ENCODE measurements at regions not wholly inside any gene's neighbourhood (a gene's known extent, or its start where the extent isn't known, plus 50 kb on each side); places are given as distances from the start of the nearest gene placed in this dataset.

DNA sequence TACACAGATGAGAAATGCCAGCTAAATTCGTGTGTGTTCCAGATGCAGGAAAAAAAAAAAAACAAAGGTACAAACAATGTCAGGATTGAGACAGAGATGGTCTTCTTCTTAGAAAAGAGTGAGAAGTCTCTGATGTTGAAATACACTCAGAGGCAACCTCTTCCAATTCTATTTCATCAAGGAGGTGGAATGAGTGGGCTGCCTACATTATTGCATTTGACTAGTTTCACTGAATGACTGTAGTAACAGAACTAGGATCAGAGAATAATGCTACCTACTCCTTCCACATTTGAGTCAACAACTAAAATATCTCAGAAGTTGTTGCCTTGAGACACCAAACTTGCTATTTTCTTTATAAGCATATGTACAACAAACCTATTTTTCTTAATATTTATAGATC lies 1332.2 kb upstream of the FLRT2 start:
- intact Hi-C loops (cut with DNase I): no loop called here
- Histone ChIP-seq H3K27ac (no peak overlapping the region), H3K9me3 (no peaks in the 10 kb centered on the region), H3K4me1 (replicated peaks) (no peaks in the 10 kb centered on the region), H3K36me3 (no peaks in the 10 kb centered on the region), H3K27me3 (replicated peaks; ENCODE audit: insufficient read depth) (no peaks in the 10 kb centered on the region), H3K4me3 (no peak overlapping the region)
- 77% methylated on average over 1 of the region's 1 CpG for WGBS
- TF ChIP-seq, protein P1, sequence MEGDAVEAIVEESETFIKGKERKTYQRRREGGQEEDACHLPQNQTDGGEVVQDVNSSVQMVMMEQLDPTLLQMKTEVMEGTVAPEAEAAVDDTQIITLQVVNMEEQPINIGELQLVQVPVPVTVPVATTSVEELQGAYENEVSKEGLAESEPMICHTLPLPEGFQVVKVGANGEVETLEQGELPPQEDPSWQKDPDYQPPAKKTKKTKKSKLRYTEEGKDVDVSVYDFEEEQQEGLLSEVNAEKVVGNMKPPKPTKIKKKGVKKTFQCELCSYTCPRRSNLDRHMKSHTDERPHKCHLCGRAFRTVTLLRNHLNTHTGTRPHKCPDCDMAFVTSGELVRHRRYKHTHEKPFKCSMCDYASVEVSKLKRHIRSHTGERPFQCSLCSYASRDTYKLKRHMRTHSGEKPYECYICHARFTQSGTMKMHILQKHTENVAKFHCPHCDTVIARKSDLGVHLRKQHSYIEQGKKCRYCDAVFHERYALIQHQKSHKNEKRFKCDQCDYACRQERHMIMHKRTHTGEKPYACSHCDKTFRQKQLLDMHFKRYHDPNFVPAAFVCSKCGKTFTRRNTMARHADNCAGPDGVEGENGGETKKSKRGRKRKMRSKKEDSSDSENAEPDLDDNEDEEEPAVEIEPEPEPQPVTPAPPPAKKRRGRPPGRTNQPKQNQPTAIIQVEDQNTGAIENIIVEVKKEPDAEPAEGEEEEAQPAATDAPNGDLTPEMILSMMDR (IDR thresholded peaks at IDR 0.05): no peak
- TF ChIP-seq POLR2A (IDR thresholded peaks at IDR 0.05) (no peak), POLR2AphosphoS5 (IDR thresholded peaks at IDR 0.05) (no peak)
- no peak for DNase-seq (ENCODE audit: low spot score)

DNA sequence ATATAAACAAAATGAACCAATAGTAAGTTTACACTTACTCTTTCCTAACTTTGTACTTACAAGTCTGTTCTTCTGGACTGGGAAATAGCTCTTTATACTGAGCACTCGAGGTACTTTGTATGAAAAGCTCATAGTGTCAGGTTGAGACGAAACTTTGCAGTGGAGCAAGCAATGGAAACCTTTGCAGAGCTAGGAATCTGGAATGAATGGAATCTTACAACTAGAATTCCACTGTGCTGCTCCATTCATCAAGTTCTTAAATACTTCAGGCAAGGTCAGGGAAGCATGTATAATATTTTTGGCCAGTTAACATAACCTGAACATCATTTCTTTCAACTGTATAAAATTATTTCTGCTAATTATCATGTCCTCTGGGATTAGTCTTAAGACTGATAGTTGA lies 1327.5 kb upstream of the FLRT2 start:
- Histone ChIP-seq H3K27ac (no peak overlapping the region), H3K4me1 (replicated peaks) (no peaks in the 10 kb centered on the region), H3K36me3 (no peaks in the 10 kb centered on the region), H3K4me3 (no peak overlapping the region), H3K27me3 (replicated peaks; ENCODE audit: insufficient read depth) (no peaks in the 10 kb centered on the region), H3K9me3 (no peaks in the 10 kb centered on the region)
- intact Hi-C loops (cut with DNase I): no loop called here
- TF ChIP-seq POLR2AphosphoS5 (IDR thresholded peaks at IDR 0.05): no peak
- TF ChIP-seq, protein P1 (IDR thresholded peaks at IDR 0.05): no peak
- no peak for TF ChIP-seq POLR2A (IDR thresholded peaks at IDR 0.05)
- no peak for DNase-seq (ENCODE audit: low spot score)
- WGBS: 59% methylated on average over 2 of the region's 2 CpGs

DNA sequence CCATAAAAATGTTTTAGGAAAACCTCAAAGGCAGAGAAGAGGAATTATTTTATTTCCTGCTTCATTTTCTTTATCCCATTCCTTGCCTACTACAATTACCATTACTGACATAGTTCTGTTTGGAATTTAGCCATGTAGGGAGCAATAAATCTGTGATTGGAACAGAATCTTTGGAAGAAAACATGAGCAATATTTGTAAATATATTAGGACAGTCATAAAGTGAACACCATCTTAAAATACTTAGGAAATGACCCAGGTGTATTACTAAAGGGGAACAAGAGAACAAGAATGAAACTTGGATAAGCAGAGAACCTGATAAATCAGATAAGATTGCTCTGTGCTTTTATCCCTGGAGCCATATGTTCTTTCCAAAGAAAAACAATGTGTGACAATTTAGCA lies 1326.0 kb upstream of the FLRT2 start:
- Histone ChIP-seq H3K36me3 (no peaks in the 10 kb centered on the region), H3K27me3 (replicated peaks; ENCODE audit: insufficient read depth) (no peaks in the 10 kb centered on the region), H3K9me3 (no peaks in the 10 kb centered on the region), H3K27ac (no peak overlapping the region), H3K4me3 (no peak overlapping the region), H3K4me1 (replicated peaks) (no peaks in the 10 kb centered on the region)
- intact Hi-C loops (cut with DNase I): no loop called here
- TF ChIP-seq, protein P1 (IDR thresholded peaks at IDR 0.05): no peak
- TF ChIP-seq POLR2AphosphoS5 (IDR thresholded peaks at IDR 0.05) (no peak), POLR2A (IDR thresholded peaks at IDR 0.05) (no peak)
- no peak for DNase-seq (ENCODE audit: low spot score)

DNA sequence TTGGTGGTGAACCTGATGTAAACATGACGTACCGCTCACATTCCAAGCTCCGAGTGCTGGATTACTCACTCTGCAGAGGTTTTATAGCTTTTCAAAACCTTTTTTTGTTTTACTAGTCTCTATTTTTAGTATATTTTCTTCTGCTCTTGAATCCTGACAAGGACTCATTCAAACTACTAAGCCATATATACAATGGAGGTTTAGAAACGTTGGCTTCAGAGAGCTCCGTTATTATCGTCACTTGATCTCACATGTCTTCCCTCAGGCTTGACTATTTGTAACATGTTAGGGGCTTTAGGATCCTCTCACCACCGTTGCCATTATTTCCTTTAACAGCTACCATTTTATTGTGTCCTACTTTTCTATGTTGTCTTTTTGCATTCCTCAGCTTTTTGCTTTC lies 1321.5 kb upstream of the FLRT2 start:
- no peak for DNase-seq (ENCODE audit: low spot score)
- Histone ChIP-seq H3K27ac (no peak overlapping the region), H3K4me3 (no peak overlapping the region), H3K27me3 (replicated peaks; ENCODE audit: insufficient read depth) (no peaks in the 10 kb centered on the region), H3K4me1 (replicated peaks) (no peaks in the 10 kb centered on the region), H3K9me3 (no peaks in the 10 kb centered on the region), H3K36me3 (no peaks in the 10 kb centered on the region)
- 69% methylated on average over 7 of the region's 7 CpGs for WGBS
- intact Hi-C loops (cut with DNase I): no loop called here
- no peak for TF ChIP-seq POLR2A (IDR thresholded peaks at IDR 0.05)
- TF ChIP-seq, protein P1 (IDR thresholded peaks at IDR 0.05): no peak
- TF ChIP-seq POLR2AphosphoS5 (IDR thresholded peaks at IDR 0.05): no peak

DNA sequence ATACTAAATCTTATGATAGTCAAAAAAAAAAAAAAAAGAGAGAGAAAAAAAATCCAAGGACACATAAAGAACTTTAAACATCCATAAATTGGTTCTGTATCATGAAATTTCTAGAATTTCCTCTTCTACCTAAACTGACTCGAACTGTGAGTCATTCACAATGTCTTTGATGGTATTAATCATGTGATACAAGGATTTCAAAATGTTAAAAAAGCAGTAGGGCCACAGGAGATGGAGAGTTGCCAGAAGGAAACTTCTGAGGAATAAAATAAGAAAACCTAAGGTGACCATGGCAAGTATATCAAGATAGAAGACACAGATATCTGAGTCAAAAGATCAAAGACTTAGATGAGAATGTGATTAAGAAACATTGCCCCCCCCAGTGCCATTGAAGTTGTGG lies 1320.9 kb upstream of the FLRT2 start:
- TF ChIP-seq, protein P1 (IDR thresholded peaks at IDR 0.05): no peak
- intact Hi-C loops (cut with DNase I): no loop called here
- 49% methylated on average over 1 of the region's 1 CpG for WGBS
- DNase-seq (ENCODE audit: low spot score): no peak
- H3K9me3 ChIP-seq: no peaks in the 10 kb centered on the region
- no peaks in the 10 kb centered on the region for H3K36me3 ChIP-seq
- no peaks in the 10 kb centered on the region for H3K27me3 ChIP-seq (replicated peaks; ENCODE audit: insufficient read depth)
- H3K27ac ChIP-seq: no peak overlapping the region
- H3K4me3 ChIP-seq: no peak overlapping the region
- no peaks in the 10 kb centered on the region for H3K4me1 ChIP-seq (replicated peaks)

All from prostate gland (tissue), 2 donors.